ENCODE measurements at regions not wholly inside any gene's neighbourhood (a gene's known extent, or its start where the extent isn't known, plus 50 kb on each side); places are given as distances from the start of the nearest gene placed in this dataset.

GRCh38 chr2:136059036-136059472 lies 58.9 kb downstream of the CXCR4 start:
- TF ChIP-seq CTCF (conservative IDR thresholded peaks at IDR 0.05; ENCODE audit: low read depth in 2 of 2) = no peak
- TF ChIP-seq EZH2 (IDR thresholded peaks at IDR 0.05; ENCODE audit: low read depth, unreplicated experiment) = no peak
- no peak for TF ChIP-seq ZNF114 (CRISPR knock-in tag; IDR thresholded peaks at IDR 0.05)
- no peak for TF ChIP-seq ZNF331 (CRISPR knock-in tag; IDR thresholded peaks at IDR 0.05; ENCODE audit: low read depth)
- TF ChIP-seq JUNB (IDR thresholded peaks at IDR 0.05; ENCODE audit: unreplicated experiment) = no peak
- TF ChIP-seq, protein P1, sequence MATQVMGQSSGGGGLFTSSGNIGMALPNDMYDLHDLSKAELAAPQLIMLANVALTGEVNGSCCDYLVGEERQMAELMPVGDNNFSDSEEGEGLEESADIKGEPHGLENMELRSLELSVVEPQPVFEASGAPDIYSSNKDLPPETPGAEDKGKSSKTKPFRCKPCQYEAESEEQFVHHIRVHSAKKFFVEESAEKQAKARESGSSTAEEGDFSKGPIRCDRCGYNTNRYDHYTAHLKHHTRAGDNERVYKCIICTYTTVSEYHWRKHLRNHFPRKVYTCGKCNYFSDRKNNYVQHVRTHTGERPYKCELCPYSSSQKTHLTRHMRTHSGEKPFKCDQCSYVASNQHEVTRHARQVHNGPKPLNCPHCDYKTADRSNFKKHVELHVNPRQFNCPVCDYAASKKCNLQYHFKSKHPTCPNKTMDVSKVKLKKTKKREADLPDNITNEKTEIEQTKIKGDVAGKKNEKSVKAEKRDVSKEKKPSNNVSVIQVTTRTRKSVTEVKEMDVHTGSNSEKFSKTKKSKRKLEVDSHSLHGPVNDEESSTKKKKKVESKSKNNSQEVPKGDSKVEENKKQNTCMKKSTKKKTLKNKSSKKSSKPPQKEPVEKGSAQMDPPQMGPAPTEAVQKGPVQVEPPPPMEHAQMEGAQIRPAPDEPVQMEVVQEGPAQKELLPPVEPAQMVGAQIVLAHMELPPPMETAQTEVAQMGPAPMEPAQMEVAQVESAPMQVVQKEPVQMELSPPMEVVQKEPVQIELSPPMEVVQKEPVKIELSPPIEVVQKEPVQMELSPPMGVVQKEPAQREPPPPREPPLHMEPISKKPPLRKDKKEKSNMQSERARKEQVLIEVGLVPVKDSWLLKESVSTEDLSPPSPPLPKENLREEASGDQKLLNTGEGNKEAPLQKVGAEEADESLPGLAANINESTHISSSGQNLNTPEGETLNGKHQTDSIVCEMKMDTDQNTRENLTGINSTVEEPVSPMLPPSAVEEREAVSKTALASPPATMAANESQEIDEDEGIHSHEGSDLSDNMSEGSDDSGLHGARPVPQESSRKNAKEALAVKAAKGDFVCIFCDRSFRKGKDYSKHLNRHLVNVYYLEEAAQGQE (IDR thresholded peaks at IDR 0.05; ENCODE audit: unreplicated experiment) = no peak
- no peak for TF ChIP-seq POLR2AphosphoS5 (IDR thresholded peaks at IDR 0.05; ENCODE audit: low read depth)
- TF ChIP-seq STAT1 (IDR thresholded peaks at IDR 0.05; ENCODE audit: unreplicated experiment) = no peak
- no peak for TF ChIP-seq ZNF462 (CRISPR knock-in tag; IDR thresholded peaks at IDR 0.05)
- no peak for TF ChIP-seq EZH2phosphoT487 (IDR thresholded peaks at IDR 0.05; ENCODE audit: unreplicated experiment)
- no peak for TF ChIP-seq CREB1 (CRISPR knock-in tag; IDR thresholded peaks at IDR 0.05; ENCODE audit: low read depth)

Measured in GM23338 (cell line).